HG03354 (cell line): ENCODE measurements at regions not wholly inside any gene's neighbourhood (a gene's known extent, or its start where the extent isn't known, plus 50 kb on each side); places are given as distances from the start of the nearest gene placed in this dataset.
"Not testable (repeated sequence)": the region's sequence is repeated elsewhere in the genome, so short reads cannot be mapped to it uniquely, and the experiment has no call there.

ENCODE experiments used
- ATAC-seq: cut with Tn5 transposase; IDR thresholded peaks from one replicate; pipeline ENCODE4 v1.9.1; 2021; ENCODE audit warnings: mild to moderate bottlenecking; ENCODE audit not compliant: unreplicated experiment, poor library complexity, severe bottlenecking

DNA sequence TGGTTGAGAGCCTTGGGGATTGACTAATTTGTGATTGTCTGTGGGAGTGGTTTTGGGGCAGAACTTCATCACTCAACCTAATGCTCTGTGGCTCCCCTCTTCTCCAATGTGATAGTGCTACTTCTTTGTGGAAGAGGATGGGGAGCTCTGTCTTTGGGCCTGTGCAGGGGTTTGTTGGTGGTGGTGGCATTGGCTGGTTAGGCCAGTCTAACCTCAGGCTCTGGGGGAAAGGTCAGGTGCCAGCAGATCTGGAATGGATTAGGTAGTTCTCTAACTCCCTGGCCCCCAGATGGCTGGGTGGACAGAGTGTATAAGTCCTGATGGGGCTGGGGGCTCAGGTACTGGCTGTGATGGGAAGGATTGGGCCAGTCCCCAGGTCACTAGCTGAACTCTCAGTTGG, 129.0 kb upstream of the CHD6 start:
- ATAC-seq, result no peak

- ATAC-seq, result no peak
Measured at GRCh38 chr20:41746635-41747034, 128.5 kb upstream of the CHD6 start.

DNA sequence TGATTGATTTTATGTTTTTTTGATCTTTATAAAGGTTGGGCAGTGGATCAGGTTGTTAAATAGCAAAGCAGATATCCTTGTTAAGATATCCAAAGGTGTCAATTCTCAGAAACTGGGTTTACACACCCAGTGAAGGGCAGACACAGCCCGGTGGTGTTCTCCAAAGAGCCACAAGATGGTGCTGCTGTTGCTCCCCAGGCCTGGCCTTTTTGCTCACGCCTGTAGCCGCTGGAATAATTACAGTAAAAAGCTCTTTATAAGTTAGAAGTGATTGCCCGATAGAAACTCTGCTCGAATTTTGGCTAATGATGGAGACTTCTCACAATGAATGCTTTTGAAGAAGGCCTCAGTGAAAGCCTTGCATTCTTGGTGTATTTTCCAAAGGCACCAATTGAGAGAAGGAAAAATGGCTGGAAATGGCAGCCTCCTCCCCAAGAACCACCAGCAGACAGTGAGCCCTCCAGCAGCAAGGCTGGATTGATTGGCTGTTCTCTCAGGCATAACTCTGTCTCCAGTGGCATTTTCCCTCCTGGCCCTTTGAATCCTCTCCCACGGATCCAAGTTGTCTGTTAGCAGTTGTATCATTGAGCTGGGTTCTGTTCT, 120.5 kb upstream of the CHD6 start:
- peak; percentile 68 for ATAC-seq

DNA sequence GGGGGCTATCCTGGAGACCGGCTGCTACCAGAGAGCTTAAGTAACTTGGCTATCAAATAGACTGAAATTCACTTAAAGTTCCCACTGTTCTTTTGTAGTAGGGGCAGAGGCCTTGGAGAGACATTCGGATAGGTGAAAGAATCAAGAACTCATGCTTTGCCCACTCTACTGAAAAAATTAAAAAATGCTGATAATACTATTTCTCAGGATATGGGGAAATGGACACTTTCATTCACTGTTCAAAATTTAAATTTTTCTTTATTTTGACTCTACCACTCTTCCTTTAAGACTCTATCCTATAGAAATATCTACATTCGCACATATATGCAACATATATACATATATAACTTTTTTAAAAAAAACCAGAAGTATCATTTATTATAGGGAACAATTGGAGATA, 117.8 kb upstream of the CHD6 start:
- ATAC-seq, result no peak

DNA sequence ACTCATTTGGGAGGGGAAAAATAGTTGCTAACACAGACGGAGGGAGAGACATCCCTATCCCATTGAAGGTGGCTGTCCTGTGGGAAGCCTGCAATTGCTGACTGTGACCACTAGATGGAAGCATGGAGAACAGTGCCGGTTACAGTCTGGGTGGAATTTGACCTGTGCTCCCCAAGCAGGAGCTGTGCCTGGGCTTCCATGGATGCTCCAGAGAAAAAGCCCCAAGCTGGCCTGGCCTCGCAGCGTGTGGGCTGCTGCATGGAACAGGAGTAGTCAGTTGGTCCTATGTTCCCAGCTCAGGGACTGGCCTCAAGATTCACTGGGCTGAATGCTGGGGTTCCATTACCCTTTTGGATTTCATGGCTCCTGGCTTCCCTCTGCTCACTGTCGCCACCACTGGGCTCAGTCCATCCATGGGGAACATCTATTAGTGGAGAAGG, 116.3 kb upstream of the CHD6 start:
- peak; percentile 58 for ATAC-seq

DNA sequence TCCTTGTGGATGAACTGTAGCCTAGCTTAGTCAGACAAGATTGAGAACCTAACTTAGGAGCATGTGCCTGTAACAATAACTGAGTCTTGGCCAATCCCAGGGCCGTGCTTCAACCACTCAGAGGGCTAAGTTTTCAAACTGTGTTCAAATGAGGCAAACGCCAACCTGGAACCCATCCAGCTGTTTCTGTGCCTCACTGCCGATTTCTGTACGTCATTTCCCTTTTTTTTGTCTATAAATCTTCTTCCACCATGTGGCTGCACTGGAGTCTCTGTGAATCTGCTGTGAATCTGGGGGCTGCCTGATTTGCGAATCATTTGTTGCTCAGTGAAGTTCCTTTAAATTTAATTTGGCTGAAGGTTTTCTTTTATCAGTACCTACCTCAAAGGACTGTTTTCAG, 115.0 kb upstream of the CHD6 start:
- no peak for ATAC-seq

GRCh38 chr20:41731198-41731597, 113.0 kb upstream of the CHD6 start:
- ATAC-seq, result not testable (repeated sequence)

DNA sequence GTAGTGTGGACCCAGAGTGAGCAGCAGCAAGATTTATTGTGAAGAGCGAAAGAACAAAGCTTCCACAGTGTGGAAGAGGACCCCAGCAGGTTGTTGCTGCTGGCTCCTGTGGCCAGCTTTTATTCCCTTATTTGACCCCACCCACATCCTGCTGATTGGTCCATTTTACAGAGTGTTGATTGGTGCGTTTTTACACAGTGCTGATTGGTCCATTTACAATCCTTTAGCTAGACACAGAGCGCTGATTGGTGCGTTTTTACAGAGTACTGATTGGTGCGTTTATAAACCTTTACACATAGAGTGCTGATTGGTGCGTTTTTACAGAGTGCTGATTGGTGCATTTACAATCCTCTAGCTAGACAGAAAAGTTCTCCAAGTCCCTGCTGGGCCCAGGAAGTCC, 109.5 kb upstream of the CHD6 start:
- not testable (repeated sequence) for ATAC-seq

DNA sequence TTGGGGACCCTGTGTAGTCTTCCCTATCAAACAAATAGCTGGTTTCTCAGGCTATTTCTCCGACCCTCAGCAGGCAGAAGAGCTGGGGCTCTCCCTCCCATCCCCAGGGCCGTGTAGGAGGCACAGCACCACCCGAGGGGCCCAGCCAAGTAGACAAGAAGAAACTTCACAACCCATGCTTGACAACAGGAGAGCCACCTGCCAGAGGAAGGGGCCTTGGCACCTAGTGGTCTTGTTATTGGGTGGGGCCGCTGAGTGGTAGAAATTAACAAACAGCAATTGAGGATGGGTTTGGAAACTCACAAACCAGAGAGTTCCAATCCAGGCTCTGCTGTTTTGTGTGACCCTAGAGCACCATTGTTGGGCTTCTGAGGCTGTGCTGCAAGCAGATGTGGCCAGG, 108.5 kb upstream of the CHD6 start:
- no peak for ATAC-seq

DNA sequence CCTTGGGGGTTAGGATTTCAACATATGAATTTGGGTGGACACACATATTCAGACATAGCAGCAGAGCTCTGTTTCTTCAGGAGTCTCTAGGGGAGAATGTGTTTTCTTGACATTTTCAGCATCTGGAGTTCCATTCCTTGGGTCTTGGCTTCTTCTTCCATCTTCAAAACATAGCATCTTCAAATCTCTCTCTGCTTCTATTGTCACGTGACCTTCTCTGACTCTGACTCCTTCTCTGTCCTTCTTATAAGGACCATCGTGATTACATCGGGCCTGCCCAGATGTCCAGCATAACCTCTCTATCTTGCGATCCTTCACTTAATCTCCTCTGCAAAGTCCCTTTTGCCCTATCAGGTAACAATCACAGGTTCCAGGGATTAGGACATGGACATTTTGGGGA, 101.0 kb upstream of the CHD6 start:
- no peak for ATAC-seq

GRCh38 chr20:41717483-41717882, 99.3 kb upstream of the CHD6 start:
- no peak for ATAC-seq

- ATAC-seq, result no peak
Measured at GRCh38 chr20:41716911-41717310, 98.7 kb upstream of the CHD6 start.

DNA sequence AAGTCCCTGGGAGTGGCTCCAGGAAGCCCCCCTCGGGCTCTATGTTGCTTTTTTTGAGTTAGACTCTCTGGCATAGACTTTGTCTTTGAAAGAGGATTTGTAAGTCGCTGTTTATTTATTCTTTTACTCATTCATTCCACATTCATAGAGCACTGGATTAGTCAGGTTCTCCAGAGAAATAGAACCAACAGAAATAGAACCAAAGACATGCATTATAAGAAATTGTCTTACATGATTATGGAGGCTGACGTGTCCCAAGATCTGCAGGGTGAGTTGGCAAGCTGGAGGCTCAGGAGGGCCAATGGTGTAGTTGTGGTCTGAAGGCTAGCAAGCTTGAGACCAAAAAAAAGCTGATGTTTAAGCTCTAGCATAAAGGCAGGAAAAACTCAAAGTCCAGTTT, 98.3 kb upstream of the CHD6 start:
- ATAC-seq, result no peak

DNA sequence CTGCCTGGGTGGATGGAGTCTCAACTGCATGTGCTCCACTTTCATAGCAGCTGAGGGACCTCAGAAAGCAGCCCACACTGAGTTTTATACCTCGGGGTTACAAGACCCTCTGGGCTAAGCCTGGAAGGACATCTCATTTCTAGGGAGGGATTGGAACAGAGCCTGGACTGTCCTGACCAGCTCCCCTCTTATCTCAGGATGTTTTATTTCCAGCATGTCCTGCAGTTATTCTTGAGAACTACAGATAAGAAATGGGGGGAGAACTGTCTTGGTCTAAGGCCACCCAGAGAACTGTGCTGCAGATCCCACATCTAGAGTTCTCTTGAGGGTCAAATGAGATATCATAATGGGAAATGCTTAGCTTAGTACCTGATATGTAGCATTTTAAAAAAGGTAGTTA, 97.3 kb upstream of the CHD6 start:
- no peak for ATAC-seq

DNA sequence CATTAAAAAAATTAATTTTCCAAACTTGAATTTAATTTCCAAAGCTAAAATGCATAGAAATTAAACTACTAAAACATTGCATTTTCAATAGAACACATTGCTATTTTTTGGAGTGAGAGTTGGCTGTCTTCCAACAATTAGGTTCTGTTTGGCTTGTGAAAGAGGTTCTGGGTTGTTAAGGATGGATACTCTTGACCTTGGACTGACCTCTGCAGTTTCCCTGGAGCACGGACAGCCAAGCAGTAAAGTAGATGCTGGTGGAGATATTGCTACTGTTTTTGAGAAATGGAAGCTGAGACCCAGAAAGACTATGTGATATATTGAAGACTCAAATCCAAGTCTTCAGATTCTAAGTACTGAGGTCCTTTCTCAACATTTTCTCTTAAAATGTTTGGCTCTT, 95.9 kb upstream of the CHD6 start:
- no peak for ATAC-seq

DNA sequence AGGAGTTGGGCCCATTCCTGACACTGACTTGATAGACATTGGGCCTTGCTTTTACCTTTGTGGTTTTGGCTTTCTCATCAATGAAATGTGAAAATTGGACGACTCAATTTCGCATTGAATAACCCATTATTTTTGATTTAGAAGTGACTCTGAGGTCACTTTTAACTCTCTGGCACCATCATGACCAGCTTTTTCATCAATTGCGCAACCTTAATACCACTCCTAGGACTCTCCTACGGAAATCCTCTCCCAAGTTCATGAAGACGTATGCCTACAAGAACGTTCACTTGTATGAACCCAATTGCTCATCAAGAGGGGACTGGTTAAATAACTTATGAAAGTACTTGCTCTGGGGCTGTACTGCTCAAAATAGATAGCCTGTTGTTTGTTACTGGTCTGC, 86.7 kb upstream of the CHD6 start:
- no peak for ATAC-seq

- ATAC-seq, result no peak
Measured at GRCh38 chr20:41702647-41703046, 84.5 kb upstream of the CHD6 start.

GRCh38 chr20:41701588-41702348, 83.6 kb upstream of the CHD6 start:
- ATAC-seq, result no peak

DNA sequence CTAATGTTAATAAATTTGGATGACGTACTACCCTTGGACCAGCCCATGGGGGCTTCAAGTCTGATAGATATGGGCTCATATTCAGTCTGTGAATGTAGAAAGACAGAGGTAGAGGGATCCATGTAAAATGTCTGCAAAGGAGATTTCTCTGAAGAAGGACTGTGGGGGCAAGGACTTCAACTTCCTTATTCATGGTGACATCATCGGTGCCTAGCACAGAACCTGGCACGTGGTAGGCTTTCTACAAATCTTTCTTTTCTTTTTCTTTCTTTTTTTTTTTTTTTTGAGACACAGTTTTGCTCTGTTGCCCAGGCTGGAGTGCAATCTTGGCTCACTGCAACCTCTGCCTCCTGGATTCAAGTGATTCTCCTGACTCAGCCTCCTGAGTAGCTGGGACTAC, 81.5 kb upstream of the CHD6 start:
- ATAC-seq, result not testable (repeated sequence)

- no peak for ATAC-seq
Measured at GRCh38 chr20:41697861-41698559, 79.8 kb upstream of the CHD6 start.

GRCh38 chr20:41696428-41696827, 78.3 kb upstream of the CHD6 start:
- ATAC-seq, result no peak
